ENCODE measurements at regions not wholly inside any gene's neighbourhood (a gene's known extent, or its start where the extent isn't known, plus 50 kb on each side); places are given as distances from the start of the nearest gene placed in this dataset.

DNA sequence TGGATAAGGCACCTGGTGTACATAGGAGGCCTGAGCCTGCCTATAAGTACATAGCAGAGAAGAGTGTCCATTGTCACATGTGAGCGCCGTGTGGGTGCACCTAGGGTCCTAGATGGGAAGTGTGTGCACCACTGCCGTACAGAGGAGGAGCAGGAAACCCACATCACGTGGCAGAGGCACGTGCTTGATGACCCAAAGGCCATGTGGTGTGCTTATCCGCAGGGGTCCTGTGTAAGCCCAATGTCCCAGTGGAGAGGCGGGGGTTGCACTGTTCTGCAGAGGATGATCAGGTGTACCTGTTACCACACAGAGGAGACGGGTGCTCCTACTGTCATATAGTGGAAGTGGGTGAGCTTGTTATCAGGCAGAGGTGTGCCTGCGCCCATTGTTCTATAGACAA lies 354.1 kb upstream of the IRX2 start:
- H3K36me3 Mint-ChIP-seq (ENCODE audit: unreplicated experiment) = no peaks in the 10 kb centered on the region
- H3K27me3 Mint-ChIP-seq (ENCODE audit: unreplicated experiment) = peaks cover 14% of the 10 kb centered on the region
- DNase-seq = no peak
- H3K9me3 Mint-ChIP-seq (ENCODE audit: unreplicated experiment) = peaks cover 9% of the 10 kb centered on the region
- peaks cover 61% of the 10 kb centered on the region for H3K4me1 Mint-ChIP-seq (ENCODE audit: low read depth, unreplicated experiment)
- no peak overlapping the region for H3K27ac Mint-ChIP-seq (ENCODE audit: unreplicated experiment)
- H3K4me3 Mint-ChIP-seq (ENCODE audit: unreplicated experiment) = no peak overlapping the region
- TF ChIP-seq, protein P1, sequence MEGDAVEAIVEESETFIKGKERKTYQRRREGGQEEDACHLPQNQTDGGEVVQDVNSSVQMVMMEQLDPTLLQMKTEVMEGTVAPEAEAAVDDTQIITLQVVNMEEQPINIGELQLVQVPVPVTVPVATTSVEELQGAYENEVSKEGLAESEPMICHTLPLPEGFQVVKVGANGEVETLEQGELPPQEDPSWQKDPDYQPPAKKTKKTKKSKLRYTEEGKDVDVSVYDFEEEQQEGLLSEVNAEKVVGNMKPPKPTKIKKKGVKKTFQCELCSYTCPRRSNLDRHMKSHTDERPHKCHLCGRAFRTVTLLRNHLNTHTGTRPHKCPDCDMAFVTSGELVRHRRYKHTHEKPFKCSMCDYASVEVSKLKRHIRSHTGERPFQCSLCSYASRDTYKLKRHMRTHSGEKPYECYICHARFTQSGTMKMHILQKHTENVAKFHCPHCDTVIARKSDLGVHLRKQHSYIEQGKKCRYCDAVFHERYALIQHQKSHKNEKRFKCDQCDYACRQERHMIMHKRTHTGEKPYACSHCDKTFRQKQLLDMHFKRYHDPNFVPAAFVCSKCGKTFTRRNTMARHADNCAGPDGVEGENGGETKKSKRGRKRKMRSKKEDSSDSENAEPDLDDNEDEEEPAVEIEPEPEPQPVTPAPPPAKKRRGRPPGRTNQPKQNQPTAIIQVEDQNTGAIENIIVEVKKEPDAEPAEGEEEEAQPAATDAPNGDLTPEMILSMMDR (IDR thresholded peaks at IDR 0.05; ENCODE audit: partially characterized antibody, unreplicated experiment) = no peak

- DNase-seq = no peak
- H3K27ac Mint-ChIP-seq (ENCODE audit: unreplicated experiment) = peak overlapping the region; percentile 9
- H3K4me1 Mint-ChIP-seq (ENCODE audit: low read depth, unreplicated experiment) = peaks cover 61% of the 10 kb centered on the region
- H3K27me3 Mint-ChIP-seq (ENCODE audit: unreplicated experiment) = peaks cover 14% of the 10 kb centered on the region
- no peak overlapping the region for H3K4me3 Mint-ChIP-seq (ENCODE audit: unreplicated experiment)
- H3K9me3 Mint-ChIP-seq (ENCODE audit: unreplicated experiment) = peaks cover 9% of the 10 kb centered on the region
- TF ChIP-seq, protein P1 (IDR thresholded peaks at IDR 0.05; ENCODE audit: partially characterized antibody, unreplicated experiment) = no peak
- H3K36me3 Mint-ChIP-seq (ENCODE audit: unreplicated experiment) = no peaks in the 10 kb centered on the region
These were observed 353.7 kb upstream of the IRX2 start for GRCh38 chr5:3105172-3105571.

GRCh38 chr5:3104429-3105060 lies 353.1 kb upstream of the IRX2 start:
- DNase-seq = no peak
- H3K4me3 Mint-ChIP-seq (ENCODE audit: unreplicated experiment) = no peak overlapping the region
- TF ChIP-seq, protein P1 (IDR thresholded peaks at IDR 0.05; ENCODE audit: partially characterized antibody, unreplicated experiment) = no peak
- peaks cover 61% of the 10 kb centered on the region for H3K4me1 Mint-ChIP-seq (ENCODE audit: low read depth, unreplicated experiment)
- peaks cover 9% of the 10 kb centered on the region for H3K9me3 Mint-ChIP-seq (ENCODE audit: unreplicated experiment)
- no peaks in the 10 kb centered on the region for H3K36me3 Mint-ChIP-seq (ENCODE audit: unreplicated experiment)
- no peak overlapping the region for H3K27ac Mint-ChIP-seq (ENCODE audit: unreplicated experiment)
- H3K27me3 Mint-ChIP-seq (ENCODE audit: unreplicated experiment) = peaks cover 14% of the 10 kb centered on the region

DNA sequence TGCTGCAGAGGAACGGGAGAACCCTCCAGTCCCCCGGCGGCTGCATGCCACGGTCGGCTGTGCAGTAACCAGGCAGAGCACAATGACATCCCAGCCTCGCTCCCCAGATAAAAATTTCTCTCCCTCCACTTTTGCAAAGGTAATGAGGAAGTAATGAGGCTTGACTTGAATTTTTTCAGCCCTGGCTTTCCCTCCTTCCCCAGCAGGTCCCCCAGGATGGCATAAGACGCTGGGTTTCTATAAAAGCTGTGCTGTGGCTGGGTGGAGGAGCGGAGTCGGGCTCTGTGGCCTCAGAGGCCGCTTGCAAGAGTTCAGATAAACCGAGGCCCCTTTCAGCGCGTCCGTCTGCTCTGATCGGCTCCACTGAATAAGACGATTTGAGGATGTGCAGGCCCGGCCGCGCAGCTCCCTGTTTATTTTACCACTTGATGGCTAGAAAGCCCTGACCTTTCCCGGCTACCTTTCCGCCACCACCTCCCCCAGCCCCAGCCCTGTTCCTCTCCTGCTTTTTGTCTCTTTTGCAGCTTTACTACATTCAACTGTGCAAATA lies 351.9 kb upstream of the IRX2 start:
- DNase-seq = no peak
- Mint-ChIP-seq H3K4me1 (ENCODE audit: low read depth, unreplicated experiment) (peaks cover 51% of the 10 kb centered on the region), H3K27me3 (ENCODE audit: unreplicated experiment) (peaks cover 12% of the 10 kb centered on the region), H3K4me3 (ENCODE audit: unreplicated experiment) (no peak overlapping the region), H3K9me3 (ENCODE audit: unreplicated experiment) (peaks cover 9% of the 10 kb centered on the region), H3K27ac (ENCODE audit: unreplicated experiment) (no peak overlapping the region), H3K36me3 (ENCODE audit: unreplicated experiment) (no peaks in the 10 kb centered on the region)
- TF ChIP-seq, protein P1 (IDR thresholded peaks at IDR 0.05; ENCODE audit: partially characterized antibody, unreplicated experiment) = no peak

- Mint-ChIP-seq H3K27me3 (ENCODE audit: unreplicated experiment) (peaks cover 12% of the 10 kb centered on the region), H3K36me3 (ENCODE audit: unreplicated experiment) (no peaks in the 10 kb centered on the region), H3K4me3 (ENCODE audit: unreplicated experiment) (no peak overlapping the region), H3K4me1 (ENCODE audit: low read depth, unreplicated experiment) (peaks cover 43% of the 10 kb centered on the region), H3K9me3 (ENCODE audit: unreplicated experiment) (peaks cover 9% of the 10 kb centered on the region), H3K27ac (ENCODE audit: unreplicated experiment) (no peak overlapping the region)
- DNase-seq = no peak
- TF ChIP-seq, protein P1 (IDR thresholded peaks at IDR 0.05; ENCODE audit: partially characterized antibody, unreplicated experiment) = no peak
These were observed 351.1 kb upstream of the IRX2 start for GRCh38 chr5:3102531-3102930.

Data from glutamatergic neuron (in vitro differentiated cells).